Liver (tissue), 2 donors: ENCODE measurements at regions not wholly inside any gene's neighbourhood (a gene's known extent, or its start where the extent isn't known, plus 50 kb on each side); places are given as distances from the start of the nearest gene placed in this dataset.

Source experiments
- CTCF ChIP-seq: fragments of 150-350 bp; IDR thresholded peaks from 2 replicates; pipeline ENCODE4 v1.5.1; 2017; ENCODE audit warnings: improper control_type of control experiment, low read depth, low read length; ENCODE audit not compliant: missing input control
- MAX ChIP-seq: IDR thresholded peaks from 2 replicates; pipeline ENCODE4 v1.6.1; 2016; ENCODE audit warnings: antibody characterized with exemption
- donor health status: healthy.

GRCh38 chr2:6216234-6216633 is 524.0 kb downstream of the SOX11 start:
- no peak for TF ChIP-seq CTCF
- no peak for TF ChIP-seq MAX
